Heart left ventricle (tissue), 16 donors: ENCODE measurements at regions not wholly inside any gene's neighbourhood (a gene's known extent, or its start where the extent isn't known, plus 50 kb on each side); places are given as distances from the start of the nearest gene placed in this dataset.

Experiments
- ATAC-seq, 4 donors: fragments of 200-7000 bp; cut with Tn5 transposase; one replicate each; pipeline ENCODE4 v1.9.1; 2020 to 2022; ENCODE audit warnings: moderate library complexity in 4 of 4, mild to moderate bottlenecking in 3 of 4, moderate number of reproducible peaks in 1 of 4
- DNase-seq, 5 donors: peaks; one replicate each; pipeline ENCODE4 v3.0.0-alpha.2; 2020
- H3K27ac ChIP-seq, 12 donors: fragments of 200-600 bp; sonication (generic) in 4 of 12; one replicate each; pipeline versions ENCODE4 v1.5.0 to v1.8.0; 2016 to 2022; ENCODE audit warnings: mild to moderate bottlenecking in 2 of 12
- H3K27me3 ChIP-seq, 9 donors: fragments of 200-600 bp; sonication (generic) in 2 of 9; one replicate each; pipeline versions ENCODE4 v1.5.1 to v1.8.0; 2016 to 2022; ENCODE audit warnings: mild to moderate bottlenecking in 3 of 9
- H3K36me3 ChIP-seq, 9 donors: fragments of 200-600 bp; sonication (generic) in 2 of 9; one replicate each; pipeline versions ENCODE4 v1.5.0 to v1.8.0; 2018 to 2022; ENCODE audit warnings: mild to moderate bottlenecking in 2 of 9
- H3K4me1 ChIP-seq, 12 donors: fragments of 200-600 bp; sonication (generic) in 4 of 12; one replicate each; pipeline versions ENCODE4 v1.5.0 to v1.8.0; 2016 to 2022; ENCODE audit warnings: mild to moderate bottlenecking in 3 of 12
- H3K4me3 ChIP-seq, 12 donors: fragments of 200-600 bp; sonication (generic) in 4 of 12; one replicate each; pipeline versions ENCODE4 v1.5.0 to v1.8.0; 2017 to 2022; ENCODE audit warnings: mild to moderate bottlenecking in 9 of 12, moderate library complexity in 4 of 12
- H3K9me3 ChIP-seq, 12 donors: fragments of 200-600 bp; sonication (generic) in 4 of 12; one replicate each; pipeline versions ENCODE4 v1.5.0 to v1.8.0; 2016 to 2022; ENCODE audit warnings: mild to moderate bottlenecking in 1 of 12
- CTCF ChIP-seq, 12 donors: fragments of 200-600 bp; sonication (generic) in 4 of 12; IDR thresholded peaks; one replicate each; pipeline versions ENCODE4 v1.5.0 to v1.8.0; 2018 to 2022; ENCODE audit warnings: antibody characterized with exemption in 12 of 12, mild to moderate bottlenecking in 5 of 12
- POLR2A ChIP-seq, 2 donors: fragments of 450-650 bp; IDR thresholded peaks; one replicate each; pipeline ENCODE4 v1.6.1; 2017; ENCODE audit warnings: antibody characterized with exemption in 2 of 2, mild to moderate bottlenecking in 2 of 2, moderate library complexity in 2 of 2
- WGBS, 4 donors: extraction: QIAGEN DNeasy Blood & Tissue Kit in 2 of 4; methylation state at CpG; one replicate each; pipeline versions ENCODE4 v1.1.5 to v1.1.7; 2013 to 2018; 5-methylcytosine and 5-hydroxymethylcytosine counted together
- intact Hi-C, 10 donors: fragments of 100-400 bp; cut with DNase I; formaldehyde crosslinking; loops; one replicate each; pipeline versions ENCODE4 v1.11.1 to v1.14.2; 2022
- donor health status: ischemic (EF 13 %, LVEDD 7.1; RV severe dilation, severe dysfunction).
- donor health status: healthy with polysubstance abuse.
- donor health status: DM: no; HTN: yes; CAD: no.
- donor health status: DM: no; HTN: no; CAD: no.
- donor health status: ischemic (EF 25% LVEDD 6.9; RV normal size, moderate dysfunction).
- donor health status: ischemic (EF 25% LVEDD 5.7; RV mildly dilated, moderate dysfunction).
- donor health status: healthy.
- donor health status: DM: yes; HTN: yes; CAD: no.
- donor health status: ischemic (EF 35%, LVEDD 5.7; RV mildly dilated, moderate dysfunction).
- donor health status: nonischemic (EF 11% LVEDD 7.7; RV severe dilation, severe dysfunction).
- donor health status: DM: yes; HTN: yes; CAD: no.
- donor health status: PGD.
- donor health status: ischemic (EF 29% LVEDD 5.4; RV normal size, mild dysfunction).
- donor health status: nonischemic (EF 23%, LVEDD 6.1; RV moderate dilation, normal function).

- no peak overlapping the region for H3K4me3 ChIP-seq
Observed at GRCh38 chr4:153065276-153065675, 129.2 kb downstream of the FHDC1 start.

GRCh38 chr4:153067376-153067775, 131.3 kb downstream of the FHDC1 start:
- TF ChIP-seq CTCF (IDR thresholded peaks at IDR 0.05): no peak
- no peak for TF ChIP-seq POLR2A (IDR thresholded peaks at IDR 0.05)
- Histone ChIP-seq H3K27me3 (no peaks in the 10 kb centered on the region), H3K27ac (no peak overlapping the region), H3K4me1 (no peaks in the 10 kb centered on the region), H3K36me3 (no peaks in the 10 kb centered on the region), H3K4me3 (no peak overlapping the region), H3K9me3 (no peaks in the 10 kb centered on the region)
- ATAC-seq: peak in 1 of 4 donors; percentile 56
- 57 to 63% (median 59%) methylated on average over 1 of the region's 1 CpG for WGBS, 4 donors
- DNase-seq: no peak
- intact Hi-C loops: no loop called here

More at GRCh38 chr4:153065276-153065675, 129.2 kb downstream of the FHDC1 start:
- no peaks in the 10 kb centered on the region for H3K27me3 ChIP-seq
- TF ChIP-seq POLR2A (IDR thresholded peaks at IDR 0.05): no peak
- no peaks in the 10 kb centered on the region for H3K4me1 ChIP-seq
- H3K27ac ChIP-seq: no peak overlapping the region
- no peak for ATAC-seq
- intact Hi-C loops: no loop called here
- WGBS, 4 donors: 72 to 84% (median 77%) methylated on average over 9 of the region's 9 CpGs
- DNase-seq: no peak
- no peaks in the 10 kb centered on the region for H3K9me3 ChIP-seq
- no peaks in the 10 kb centered on the region for H3K36me3 ChIP-seq

- Histone ChIP-seq H3K27ac (no peak overlapping the region), H3K4me1 (no peaks in the 10 kb centered on the region), H3K9me3 (no peaks in the 10 kb centered on the region), H3K36me3 (no peaks in the 10 kb centered on the region), H3K27me3 (no peaks in the 10 kb centered on the region), H3K4me3 (no peak overlapping the region)
- WGBS, 4 donors: 92 to 95% (median 94%) methylated on average over 7 of the region's 7 CpGs
- TF ChIP-seq POLR2A (IDR thresholded peaks at IDR 0.05): no peak
- TF ChIP-seq CTCF (IDR thresholded peaks at IDR 0.05): no peak
- no peak for ATAC-seq
- intact Hi-C loops: no loop called here
- no peak for DNase-seq
Observed at GRCh38 chr4:153068751-153069150, 132.6 kb downstream of the FHDC1 start.

- TF ChIP-seq POLR2A (IDR thresholded peaks at IDR 0.05) (no peak), CTCF (IDR thresholded peaks at IDR 0.05) (no peak)
- H3K27ac ChIP-seq: no peak overlapping the region
- H3K9me3 ChIP-seq: no peaks in the 10 kb centered on the region
- ATAC-seq (no peak), DNase-seq (no peak)
- no peak overlapping the region for H3K4me3 ChIP-seq
- intact Hi-C loops: no loop called here
- no peaks in the 10 kb centered on the region for H3K4me1 ChIP-seq
- no peaks in the 10 kb centered on the region for H3K27me3 ChIP-seq
- H3K36me3 ChIP-seq: no peaks in the 10 kb centered on the region
Observed at GRCh38 chr4:153071958-153072598, 132.2 kb upstream of the TRIM2 start.

- DNase-seq: no peak
- H3K9me3 ChIP-seq: no peaks in the 10 kb centered on the region
- ATAC-seq: no peak
- H3K4me1 ChIP-seq: no peaks in the 10 kb centered on the region
- no peaks in the 10 kb centered on the region for H3K27me3 ChIP-seq
- TF ChIP-seq CTCF (IDR thresholded peaks at IDR 0.05) (no peak), POLR2A (IDR thresholded peaks at IDR 0.05) (no peak)
- intact Hi-C loops: no loop called here
- no peak overlapping the region for H3K27ac ChIP-seq
- no peaks in the 10 kb centered on the region for H3K36me3 ChIP-seq
- H3K4me3 ChIP-seq: no peak overlapping the region
Observed at GRCh38 chr4:153072661-153073060, 131.6 kb upstream of the TRIM2 start.
